Neural cell (in vitro differentiated cells): ENCODE measurements at regions not wholly inside any gene's neighbourhood (a gene's known extent, or its start where the extent isn't known, plus 50 kb on each side); places are given as distances from the start of the nearest gene placed in this dataset.

ENCODE experiments used
- H2AFZ ChIP-seq: fragments of 200-600, 300-800 bp; sonication (generic), shearing (Covaris generic); 2 replicates; pipeline ENCODE4 v1.6.0; 2014; ENCODE audit warnings: low read depth, mild to moderate bottlenecking, antibody characterized with exemption, low read length, moderate library complexity
- H3F3A ChIP-seq: fragments of 200-600 bp; shearing (Covaris generic); 2 replicates; pipeline ENCODE4 v1.6.1; 2016; ENCODE audit warnings: mild to moderate bottlenecking, moderate library complexity, mixed read lengths, antibody characterized with exemption, low read length; ENCODE audit not compliant: insufficient read depth, poor library complexity, severe bottlenecking
- H3K27ac ChIP-seq: fragments of 200-600, 300-800 bp; sonication (generic), shearing (Covaris generic); 2 replicates; pipeline ENCODE4 v1.5.1; 2014; ENCODE audit warnings: mild to moderate bottlenecking, low read length, moderate library complexity
- H3K27me3 ChIP-seq: fragments of 300-800, 200-600 bp; sonication (generic), shearing (Covaris generic); 2 replicates; pipeline ENCODE4 v1.6.0; 2014; ENCODE audit warnings: mild to moderate bottlenecking, low read depth, low read length, moderate library complexity; ENCODE audit not compliant: insufficient read depth
- H3K36me3 ChIP-seq: fragments of 300-800, 200-600 bp; sonication (generic), shearing (Covaris generic); 2 replicates; pipeline ENCODE4 v1.5.1; 2014; ENCODE audit warnings: mild to moderate bottlenecking, antibody characterized with exemption, low read length, moderate library complexity; ENCODE audit not compliant: insufficient read depth
- H3K4me2 ChIP-seq: fragments of 300-800, 200-600 bp; sonication (generic), shearing (Covaris generic); 2 replicates; pipeline ENCODE4 v1.6.0; 2014; ENCODE audit warnings: mild to moderate bottlenecking, low read length
- H3K4me3 ChIP-seq: fragments of 300-800, 200-600 bp; sonication (generic), shearing (Covaris generic); 2 replicates; pipeline ENCODE4 v1.5.1; 2014; ENCODE audit warnings: mild to moderate bottlenecking, low read length, moderate library complexity
- H3K79me2 ChIP-seq: fragments of 200-600 bp; shearing (Covaris generic); replicated peaks from 2 replicates; pipeline ENCODE4 v1.6.0; 2014; ENCODE audit warnings: mild to moderate bottlenecking, low read length, moderate library complexity; ENCODE audit not compliant: insufficient read depth
- H3K9ac ChIP-seq: fragments of 300-800, 200-600 bp; sonication (generic), shearing (Covaris generic); 2 replicates; pipeline ENCODE4 v1.6.1; 2016; ENCODE audit warnings: mild to moderate bottlenecking, low read length, mixed read lengths
- H3K9me2 ChIP-seq: fragments of 200-600 bp; shearing (Covaris generic); 2 replicates; pipeline ENCODE4 v1.6.1; 2016; ENCODE audit warnings: mild to moderate bottlenecking, low read length, mixed read lengths; ENCODE audit not compliant: insufficient read depth
- H3K9me3 ChIP-seq: fragments of 200-600, 300-800 bp; sonication (generic), shearing (Covaris generic); 2 replicates; pipeline ENCODE4 v1.6.1; 2016; ENCODE audit warnings: mild to moderate bottlenecking, mixed run types, low read length, moderate library complexity, mixed read lengths
- H4K20me1 ChIP-seq: fragments of 200-600 bp; shearing (Covaris generic); 2 replicates; pipeline ENCODE4 v1.6.1; 2016; ENCODE audit warnings: mild to moderate bottlenecking, mixed run types; ENCODE audit not compliant: insufficient read depth
- CTCF ChIP-seq: fragments of 450-650 bp; IDR thresholded peaks from 2 replicates; pipeline ENCODE4 v1.5.1; 2014; ENCODE audit warnings: antibody characterized with exemption, mild to moderate bottlenecking, moderate library complexity; ENCODE audit not compliant: poor library complexity, severe bottlenecking
- EP300 ChIP-seq: fragments of 450-650 bp; conservative IDR thresholded peaks from 2 replicates; pipeline ENCODE4 v1.6.1; 2014; ENCODE audit warnings: antibody characterized with exemption, mild to moderate bottlenecking, moderate library complexity; ENCODE audit not compliant: poor library complexity, severe bottlenecking
- EZH2 ChIP-seq: fragments of 200-600, 300-800 bp; shearing (Covaris generic), sonication (generic); IDR thresholded peaks from 2 replicates; pipeline ENCODE4 v1.6.1; 2014; ENCODE audit warnings: antibody characterized with exemption, low read length, borderline replicate concordance, mild to moderate bottlenecking; ENCODE audit not compliant: insufficient read depth, poor library complexity, severe bottlenecking
- MXI1 ChIP-seq: fragments of 450-650 bp; conservative IDR thresholded peaks from 2 replicates; pipeline ENCODE4 v1.6.1; 2014; ENCODE audit warnings: antibody characterized with exemption, mild to moderate bottlenecking; ENCODE audit not compliant: poor library complexity, severe bottlenecking
- POLR2AphosphoS5 ChIP-seq: IDR thresholded peaks from 2 replicates; pipeline ENCODE4 v1.6.1; 2012
- RAD21 ChIP-seq: fragments of 450-650 bp; conservative IDR thresholded peaks from 2 replicates; pipeline ENCODE4 v1.6.1; 2014; ENCODE audit warnings: antibody characterized with exemption, mild to moderate bottlenecking, moderate library complexity
- SMC3 ChIP-seq: fragments of 450-650 bp; conservative IDR thresholded peaks from 2 replicates; pipeline ENCODE4 v1.6.1; 2014; ENCODE audit warnings: antibody characterized with exemption, mild to moderate bottlenecking, moderate library complexity; ENCODE audit not compliant: poor library complexity
- TAF1 ChIP-seq: IDR thresholded peaks from 2 replicates; pipeline ENCODE4 v1.6.1; 2012; ENCODE audit warnings: low read depth

DNA sequence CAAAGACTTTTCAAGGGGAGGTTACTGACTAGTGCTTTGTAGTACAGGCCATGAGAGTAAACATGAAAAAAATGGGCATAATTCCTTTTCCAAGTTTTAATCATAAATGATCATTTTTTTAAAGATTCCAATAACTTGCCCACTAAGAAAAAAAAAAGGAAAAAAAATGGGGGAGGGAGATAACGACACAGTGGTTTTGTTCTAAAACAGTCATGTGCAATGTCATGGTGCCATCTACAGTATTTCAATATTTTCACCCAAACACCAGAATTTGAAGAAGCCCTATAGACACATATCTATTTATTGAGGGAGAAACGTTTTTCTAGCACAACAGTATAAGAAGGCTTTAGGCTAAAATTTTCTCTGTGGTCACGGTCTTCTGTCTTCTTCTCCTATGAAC, 250.2 kb downstream of the LTN1 start:
- Histone ChIP-seq H3K4me3 (no peak overlapping the region), H3K9me2 (no peaks in the 10 kb centered on the region), H3F3A (no peaks in the 10 kb centered on the region), H2AFZ (no peak overlapping the region), H3K79me2 (no peaks in the 10 kb centered on the region), H3K27me3 (no peaks in the 10 kb centered on the region), H3K36me3 (no peaks in the 10 kb centered on the region), H3K9me3 (no peaks in the 10 kb centered on the region), H3K27ac (no peak overlapping the region), H4K20me1 (no peaks in the 10 kb centered on the region), H3K9ac (no peak overlapping the region), H3K4me2 (no peak overlapping the region)
- no peak for TF ChIP-seq CTCF
- TF ChIP-seq TAF1: no peak
- peak; percentile 26 for TF ChIP-seq RAD21

DNA sequence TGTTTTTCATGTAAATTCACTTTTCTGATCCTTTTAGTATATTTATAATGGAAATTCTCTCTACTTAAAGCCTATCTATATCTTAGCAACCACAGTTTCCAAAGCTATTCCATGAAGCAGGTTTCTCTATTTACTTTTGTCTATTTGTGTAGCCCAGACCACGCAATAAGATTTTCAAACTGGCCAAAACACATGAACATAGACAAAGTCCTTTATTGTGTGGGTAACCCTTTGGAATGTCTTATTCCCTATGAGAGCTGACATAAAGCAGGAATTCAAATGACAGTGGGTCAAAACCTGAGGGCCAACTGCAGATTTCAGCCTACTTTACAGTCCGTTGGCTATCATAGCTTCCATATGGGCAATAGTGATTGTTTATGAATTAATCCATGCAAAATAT, 252.6 kb downstream of the LTN1 start:
- Histone ChIP-seq H3K36me3 (no peaks in the 10 kb centered on the region), H3K9me3 (no peaks in the 10 kb centered on the region), H4K20me1 (no peaks in the 10 kb centered on the region), H3K27me3 (no peaks in the 10 kb centered on the region), H3K4me2 (no peak overlapping the region), H3K9ac (no peak overlapping the region), H3K9me2 (no peaks in the 10 kb centered on the region), H2AFZ (no peak overlapping the region), H3K79me2 (no peaks in the 10 kb centered on the region), H3K4me3 (no peak overlapping the region), H3F3A (no peaks in the 10 kb centered on the region), H3K27ac (no peak overlapping the region)
- no peak for TF ChIP-seq CTCF
- no peak for TF ChIP-seq TAF1
- TF ChIP-seq EZH2: no peak
- TF ChIP-seq POLR2AphosphoS5: no peak

DNA sequence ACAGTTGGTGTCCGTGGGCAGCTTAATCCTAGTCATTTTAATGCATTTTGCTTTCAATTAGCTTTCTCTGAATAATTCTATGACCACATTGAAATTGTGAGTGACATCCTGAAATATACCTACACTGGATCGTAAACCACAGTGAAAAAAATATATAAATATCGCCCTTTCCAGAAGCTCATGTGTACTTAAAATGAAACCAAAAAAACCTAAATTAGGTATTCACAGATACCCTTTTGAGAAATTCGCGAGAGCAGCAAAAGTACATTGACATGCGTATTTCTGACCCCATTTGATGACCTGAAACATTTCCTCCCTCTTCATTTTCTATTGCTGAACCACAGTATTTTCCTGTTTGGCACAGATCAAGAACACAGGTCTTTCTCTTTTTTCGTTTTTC, 253.8 kb downstream of the LTN1 start:
- H3K9ac ChIP-seq: no peak overlapping the region
- H3K36me3 ChIP-seq: no peaks in the 10 kb centered on the region
- no peaks in the 10 kb centered on the region for H4K20me1 ChIP-seq
- H3K9me2 ChIP-seq: no peaks in the 10 kb centered on the region
- no peaks in the 10 kb centered on the region for H3K27me3 ChIP-seq
- no peaks in the 10 kb centered on the region for H3K79me2 ChIP-seq
- H3K9me3 ChIP-seq: no peaks in the 10 kb centered on the region
- no peak overlapping the region for H2AFZ ChIP-seq
- H3K4me2 ChIP-seq: no peak overlapping the region
- H3K27ac ChIP-seq: no peak overlapping the region
- H3F3A ChIP-seq: no peaks in the 10 kb centered on the region
- TF ChIP-seq SMC3 (no peak), EZH2 (no peak), MXI1 (no peak), CTCF (no peak), TAF1 (no peak), EP300 (no peak)
- H3K4me3 ChIP-seq: no peak overlapping the region
